ENCODE measurements at regions not wholly inside any gene's neighbourhood (a gene's known extent, or its start where the extent isn't known, plus 50 kb on each side); places are given as distances from the start of the nearest gene placed in this dataset.

- H3K4me1 Mint-ChIP-seq (ENCODE audit: low read depth in 2 of 2): no peaks in the 10 kb centered on the region
- no peaks in the 10 kb centered on the region for H3K36me3 Mint-ChIP-seq
- no peak for DNase-seq (ENCODE audit: low spot score)
- ATAC-seq: no peak
- H3K4me3 Mint-ChIP-seq: no peak overlapping the region
- no peaks in the 10 kb centered on the region for H3K27me3 Mint-ChIP-seq
- H3K9me3 Mint-ChIP-seq: peaks cover 9% of the 10 kb centered on the region
- no peak overlapping the region for H3K27ac Mint-ChIP-seq
These were observed 108.3 kb upstream of the NCKAP5 start for GRCh38 chr2:133676392-133677130.

- Mint-ChIP-seq H3K4me3 (no peak overlapping the region), H3K36me3 (no peaks in the 10 kb centered on the region), H3K27me3 (no peaks in the 10 kb centered on the region), H3K9me3 (peaks cover 10% of the 10 kb centered on the region), H3K27ac (no peak overlapping the region), H3K4me1 (ENCODE audit: low read depth in 2 of 2) (no peaks in the 10 kb centered on the region)
- DNase-seq (ENCODE audit: low spot score): no peak
- ATAC-seq: no peak
These were observed 112.2 kb upstream of the NCKAP5 start for GRCh38 chr2:133680343-133681049.

GRCh38 chr2:133682347-133682746, 114.1 kb upstream of the NCKAP5 start:
- H3K36me3 Mint-ChIP-seq: no peaks in the 10 kb centered on the region
- no peak overlapping the region for H3K4me3 Mint-ChIP-seq
- no peak for ATAC-seq
- no peaks in the 10 kb centered on the region for H3K4me1 Mint-ChIP-seq (ENCODE audit: low read depth in 2 of 2)
- H3K9me3 Mint-ChIP-seq: peaks cover 10% of the 10 kb centered on the region
- H3K27ac Mint-ChIP-seq: no peak overlapping the region
- no peaks in the 10 kb centered on the region for H3K27me3 Mint-ChIP-seq
- no peak for DNase-seq (ENCODE audit: low spot score)

- Mint-ChIP-seq H3K27ac (no peak overlapping the region), H3K4me1 (ENCODE audit: low read depth in 2 of 2) (no peaks in the 10 kb centered on the region), H3K36me3 (no peaks in the 10 kb centered on the region), H3K9me3 (peaks cover 10% of the 10 kb centered on the region), H3K27me3 (no peaks in the 10 kb centered on the region), H3K4me3 (no peak overlapping the region)
- ATAC-seq (no peak), DNase-seq (ENCODE audit: low spot score) (no peak)
These were observed 114.6 kb upstream of the NCKAP5 start for GRCh38 chr2:133682906-133683305.

- H3K4me1 Mint-ChIP-seq (ENCODE audit: low read depth in 2 of 2): no peaks in the 10 kb centered on the region
- H3K9me3 Mint-ChIP-seq: peaks cover 6% of the 10 kb centered on the region
- H3K27me3 Mint-ChIP-seq: no peaks in the 10 kb centered on the region
- no peak overlapping the region for H3K27ac Mint-ChIP-seq
- no peak for DNase-seq (ENCODE audit: low spot score)
- ATAC-seq: no peak
- no peak overlapping the region for H3K4me3 Mint-ChIP-seq
- no peaks in the 10 kb centered on the region for H3K36me3 Mint-ChIP-seq
These were observed 117.5 kb upstream of the NCKAP5 start for GRCh38 chr2:133685636-133686215.

GRCh38 chr2:133690780-133691179, 122.5 kb upstream of the NCKAP5 start:
- DNase-seq (ENCODE audit: low spot score): no peak
- Mint-ChIP-seq H3K27me3 (no peaks in the 10 kb centered on the region), H3K36me3 (no peaks in the 10 kb centered on the region), H3K4me1 (ENCODE audit: low read depth in 2 of 2) (no peaks in the 10 kb centered on the region), H3K9me3 (peaks cover 8% of the 10 kb centered on the region), H3K4me3 (no peak overlapping the region), H3K27ac (no peak overlapping the region)
- ATAC-seq: no peak

GRCh38 chr2:133691336-133691735, 123.1 kb upstream of the NCKAP5 start:
- no peak overlapping the region for H3K27ac Mint-ChIP-seq
- no peak overlapping the region for H3K4me3 Mint-ChIP-seq
- no peak for DNase-seq (ENCODE audit: low spot score)
- peaks cover 8% of the 10 kb centered on the region for H3K9me3 Mint-ChIP-seq
- ATAC-seq: no peak
- H3K4me1 Mint-ChIP-seq (ENCODE audit: low read depth in 2 of 2): no peaks in the 10 kb centered on the region
- H3K36me3 Mint-ChIP-seq: no peaks in the 10 kb centered on the region
- no peaks in the 10 kb centered on the region for H3K27me3 Mint-ChIP-seq

GRCh38 chr2:133705287-133705686, 137.0 kb upstream of the NCKAP5 start:
- no peaks in the 10 kb centered on the region for H3K4me1 Mint-ChIP-seq (ENCODE audit: low read depth in 2 of 2)
- peaks cover 0 to 10% of the 10 kb centered on the region in 2 donors for H3K27me3 Mint-ChIP-seq
- no peak for ATAC-seq
- DNase-seq (ENCODE audit: low spot score): no peak
- H3K27ac Mint-ChIP-seq: no peak overlapping the region
- peaks cover 4% of the 10 kb centered on the region for H3K36me3 Mint-ChIP-seq
- no peak overlapping the region for H3K4me3 Mint-ChIP-seq
- H3K9me3 Mint-ChIP-seq: peaks cover 15% of the 10 kb centered on the region

GRCh38 chr2:133710613-133711012, 142.3 kb upstream of the NCKAP5 start:
- Mint-ChIP-seq H3K36me3 (peaks cover 4% of the 10 kb centered on the region), H3K4me1 (ENCODE audit: low read depth in 2 of 2) (no peaks in the 10 kb centered on the region), H3K4me3 (no peak overlapping the region), H3K27ac (no peak overlapping the region), H3K9me3 (peaks cover 14% of the 10 kb centered on the region), H3K27me3 (peaks cover 2 to 17% of the 10 kb centered on the region in 2 donors)
- no peak for ATAC-seq
- no peak for DNase-seq (ENCODE audit: low spot score)

- Mint-ChIP-seq H3K4me1 (ENCODE audit: low read depth in 2 of 2) (no peaks in the 10 kb centered on the region), H3K27ac (no peak overlapping the region), H3K36me3 (peaks cover 4% of the 10 kb centered on the region), H3K27me3 (peaks cover 2 to 17% of the 10 kb centered on the region in 2 donors), H3K9me3 (peaks cover 14% of the 10 kb centered on the region), H3K4me3 (no peak overlapping the region)
- ATAC-seq: no peak
- no peak for DNase-seq (ENCODE audit: low spot score)
These were observed 142.9 kb upstream of the NCKAP5 start for GRCh38 chr2:133711201-133711600.

- Mint-ChIP-seq H3K27me3 (peaks cover 2 to 15% of the 10 kb centered on the region in 2 donors), H3K27ac (no peak overlapping the region), H3K36me3 (peaks cover 2% of the 10 kb centered on the region), H3K9me3 (peaks cover 11% of the 10 kb centered on the region), H3K4me3 (no peak overlapping the region), H3K4me1 (ENCODE audit: low read depth in 2 of 2) (no peaks in the 10 kb centered on the region)
- DNase-seq (ENCODE audit: low spot score) (no peak), ATAC-seq (no peak)
These were observed 143.5 kb upstream of the NCKAP5 start for GRCh38 chr2:133711806-133712205.

GRCh38 chr2:133712369-133712768, 144.1 kb upstream of the NCKAP5 start:
- peaks cover 2 to 12% of the 10 kb centered on the region in 2 donors for H3K27me3 Mint-ChIP-seq
- peak in 1 of 2 donors; percentile 52 for ATAC-seq
- H3K36me3 Mint-ChIP-seq: no peaks in the 10 kb centered on the region
- H3K4me1 Mint-ChIP-seq (ENCODE audit: low read depth in 2 of 2): no peaks in the 10 kb centered on the region
- H3K9me3 Mint-ChIP-seq: peaks cover 10% of the 10 kb centered on the region
- no peak overlapping the region for H3K27ac Mint-ChIP-seq
- DNase-seq (ENCODE audit: low spot score): no peak
- H3K4me3 Mint-ChIP-seq: no peak overlapping the region

- Mint-ChIP-seq H3K27ac (no peak overlapping the region), H3K27me3 (peaks cover 2 to 12% of the 10 kb centered on the region in 2 donors)
These were observed 144.9 kb upstream of the NCKAP5 start for GRCh38 chr2:133713049-133713580.

GRCh38 chr2:133716166-133716565, 147.9 kb upstream of the NCKAP5 start:
- no peak overlapping the region for H3K27ac Mint-ChIP-seq
- H3K4me1 Mint-ChIP-seq (ENCODE audit: low read depth in 2 of 2): no peaks in the 10 kb centered on the region
- no peak overlapping the region for H3K4me3 Mint-ChIP-seq
- no peaks in the 10 kb centered on the region for H3K36me3 Mint-ChIP-seq
- DNase-seq (ENCODE audit: low spot score) (no peak), ATAC-seq (no peak)
- peaks cover 8% of the 10 kb centered on the region for H3K9me3 Mint-ChIP-seq
- peaks cover 4 to 7% of the 10 kb centered on the region in 2 donors for H3K27me3 Mint-ChIP-seq

More at GRCh38 chr2:133713049-133713580, 144.9 kb upstream of the NCKAP5 start:
- Mint-ChIP-seq H3K36me3 (no peaks in the 10 kb centered on the region), H3K9me3 (peaks cover 10% of the 10 kb centered on the region), H3K4me3 (no peak overlapping the region), H3K4me1 (ENCODE audit: low read depth in 2 of 2) (no peaks in the 10 kb centered on the region)
- DNase-seq (ENCODE audit: low spot score): no peak
- ATAC-seq: no peak
